ENCODE measurements at regions not wholly inside any gene's neighbourhood (a gene's known extent, or its start where the extent isn't known, plus 50 kb on each side); places are given as distances from the start of the nearest gene placed in this dataset.
"Not testable (repeated sequence)": the region's sequence is repeated elsewhere in the genome, so short reads cannot be mapped to it uniquely, and the experiment has no call there.

DNA sequence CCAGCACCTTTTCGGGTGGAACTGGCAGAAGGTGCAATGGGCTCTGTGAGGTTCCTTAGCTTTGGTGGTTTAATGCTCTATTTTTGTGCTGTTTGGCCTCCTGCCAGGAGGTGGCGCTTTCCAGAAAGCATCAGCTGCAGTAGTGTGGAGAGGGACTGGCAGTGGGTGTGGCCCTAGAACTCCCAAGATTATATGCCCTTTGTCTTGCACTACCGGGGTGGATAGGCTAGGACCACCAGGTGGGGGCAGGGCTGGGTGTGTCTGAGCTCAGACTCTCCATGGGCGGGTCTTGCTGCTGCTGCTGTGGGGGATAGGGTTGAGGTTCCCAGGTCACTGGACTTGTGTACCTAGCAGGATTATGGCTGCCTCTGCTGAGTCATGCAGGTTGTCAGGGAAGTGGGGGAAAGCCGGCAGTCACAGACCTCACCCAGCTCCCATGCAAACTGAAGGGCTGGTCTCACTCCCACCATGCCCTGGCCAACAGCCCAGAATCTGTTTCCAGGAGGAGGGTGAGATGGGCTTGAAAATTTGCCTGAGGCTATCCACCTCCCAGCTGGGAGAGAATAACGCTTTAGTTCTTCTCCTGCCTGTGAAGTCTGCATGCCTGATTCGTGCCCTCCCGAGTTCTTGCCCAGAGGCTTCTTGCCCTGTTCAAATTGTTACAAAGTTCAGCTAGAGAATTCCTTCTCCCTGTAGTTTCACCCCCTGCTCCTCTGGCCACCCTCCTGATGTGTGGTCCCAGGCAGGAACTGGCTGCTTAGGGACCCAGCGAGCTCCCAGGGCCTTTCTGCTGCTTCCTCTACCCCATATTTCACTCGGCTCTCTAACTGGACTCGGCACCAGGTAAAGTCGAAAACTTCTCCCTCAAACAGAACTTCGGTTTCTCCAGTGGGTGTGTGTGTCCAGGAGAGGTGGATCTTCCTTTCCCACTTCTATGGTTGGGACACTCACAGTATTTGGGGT lies 76.5 kb upstream of the BTG3 start:
- no peak overlapping the region for H3K4me3 ChIP-seq (ENCODE audit: insufficient read depth, low read length)
- no peak overlapping the region for H3K4me2 ChIP-seq (ENCODE audit: insufficient read depth, low read length)
- H3K9me3 ChIP-seq (ENCODE audit: low read depth, low read length): no peaks in the 10 kb centered on the region
- H4K20me1 ChIP-seq (ENCODE audit: insufficient read depth, low read length): no peaks in the 10 kb centered on the region
- H3K4me1 ChIP-seq (ENCODE audit: insufficient read depth, low read length): no peaks in the 10 kb centered on the region
- DNase-seq (ENCODE audit: insufficient read length, low spot score, missing footprints): no peak
- H3K27ac ChIP-seq (ENCODE audit: low read depth, low read length): no peak overlapping the region
- H3K27me3 ChIP-seq (ENCODE audit: insufficient read depth, low read length): no peaks in the 10 kb centered on the region
- peak overlapping the region; percentile 15 for H2AFZ ChIP-seq (ENCODE audit: low read length)
- H3K36me3 ChIP-seq (ENCODE audit: insufficient read depth, low read length): no peaks in the 10 kb centered on the region
- TF ChIP-seq, protein P1, sequence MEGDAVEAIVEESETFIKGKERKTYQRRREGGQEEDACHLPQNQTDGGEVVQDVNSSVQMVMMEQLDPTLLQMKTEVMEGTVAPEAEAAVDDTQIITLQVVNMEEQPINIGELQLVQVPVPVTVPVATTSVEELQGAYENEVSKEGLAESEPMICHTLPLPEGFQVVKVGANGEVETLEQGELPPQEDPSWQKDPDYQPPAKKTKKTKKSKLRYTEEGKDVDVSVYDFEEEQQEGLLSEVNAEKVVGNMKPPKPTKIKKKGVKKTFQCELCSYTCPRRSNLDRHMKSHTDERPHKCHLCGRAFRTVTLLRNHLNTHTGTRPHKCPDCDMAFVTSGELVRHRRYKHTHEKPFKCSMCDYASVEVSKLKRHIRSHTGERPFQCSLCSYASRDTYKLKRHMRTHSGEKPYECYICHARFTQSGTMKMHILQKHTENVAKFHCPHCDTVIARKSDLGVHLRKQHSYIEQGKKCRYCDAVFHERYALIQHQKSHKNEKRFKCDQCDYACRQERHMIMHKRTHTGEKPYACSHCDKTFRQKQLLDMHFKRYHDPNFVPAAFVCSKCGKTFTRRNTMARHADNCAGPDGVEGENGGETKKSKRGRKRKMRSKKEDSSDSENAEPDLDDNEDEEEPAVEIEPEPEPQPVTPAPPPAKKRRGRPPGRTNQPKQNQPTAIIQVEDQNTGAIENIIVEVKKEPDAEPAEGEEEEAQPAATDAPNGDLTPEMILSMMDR (IDR thresholded peaks at IDR 0.05; ENCODE audit: extremely low read depth, low read depth, low read length): no peak
- H3K79me2 ChIP-seq (ENCODE audit: insufficient read depth, low read length): no peaks in the 10 kb centered on the region

DNA sequence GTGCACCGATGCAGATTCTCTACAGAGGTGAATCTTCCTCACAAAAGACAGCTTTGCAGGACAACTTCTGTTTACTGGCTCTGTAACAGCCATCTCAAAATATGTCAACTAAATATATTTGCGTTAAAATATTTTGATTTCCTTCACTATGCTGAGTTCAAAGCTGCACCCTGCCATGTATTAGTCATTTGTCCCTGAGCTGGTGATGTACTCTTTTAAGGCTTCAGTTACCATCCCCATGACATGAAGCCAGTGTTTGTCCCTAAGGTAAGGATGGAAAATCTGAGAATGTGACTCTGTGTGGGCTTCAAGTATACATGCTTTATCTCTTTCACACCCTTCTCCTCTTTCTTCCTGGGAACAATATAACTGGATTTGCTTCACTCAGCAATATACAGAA lies 70.2 kb upstream of the BTG3 start:
- H3K9me3 ChIP-seq (ENCODE audit: low read depth, low read length): no peaks in the 10 kb centered on the region
- H2AFZ ChIP-seq (ENCODE audit: low read length): no peak overlapping the region
- H3K79me2 ChIP-seq (ENCODE audit: insufficient read depth, low read length): no peaks in the 10 kb centered on the region
- H3K27me3 ChIP-seq (ENCODE audit: insufficient read depth, low read length): no peaks in the 10 kb centered on the region
- no peak overlapping the region for H3K27ac ChIP-seq (ENCODE audit: low read depth, low read length)
- TF ChIP-seq, protein P1 (IDR thresholded peaks at IDR 0.05; ENCODE audit: extremely low read depth, low read depth, low read length): no peak
- DNase-seq (ENCODE audit: insufficient read length, low spot score, missing footprints): no peak
- H3K4me2 ChIP-seq (ENCODE audit: insufficient read depth, low read length): no peak overlapping the region
- H4K20me1 ChIP-seq (ENCODE audit: insufficient read depth, low read length): no peaks in the 10 kb centered on the region
- no peaks in the 10 kb centered on the region for H3K36me3 ChIP-seq (ENCODE audit: insufficient read depth, low read length)
- no peak overlapping the region for H3K4me3 ChIP-seq (ENCODE audit: insufficient read depth, low read length)
- H3K4me1 ChIP-seq (ENCODE audit: insufficient read depth, low read length): no peaks in the 10 kb centered on the region

DNA sequence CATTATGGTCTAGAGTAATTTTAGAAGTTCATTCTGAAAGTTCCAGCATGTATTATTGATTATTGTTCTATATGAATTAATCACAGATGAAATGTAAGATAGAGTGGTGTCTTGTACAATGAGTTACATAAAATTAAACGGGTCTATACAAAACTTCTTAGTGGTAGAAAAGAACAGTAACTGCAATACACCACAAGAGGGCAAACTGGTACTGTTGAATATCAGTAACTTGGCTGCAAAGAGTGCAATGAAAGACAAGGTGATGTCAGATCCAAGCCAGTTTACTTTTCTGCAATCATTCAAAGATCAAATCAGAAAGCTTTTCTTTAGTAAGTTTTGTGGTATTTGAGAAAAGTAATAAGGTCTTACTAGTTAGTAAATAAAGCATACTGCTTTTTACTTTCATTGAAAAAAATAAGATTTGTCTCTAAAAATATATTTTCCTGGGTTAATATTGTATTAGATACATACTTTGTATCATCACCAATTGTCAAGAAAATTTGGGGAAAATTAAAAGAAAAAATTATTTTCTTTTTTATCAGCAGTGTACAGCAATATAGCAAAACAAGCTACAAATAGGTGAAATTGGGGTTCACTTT lies 66.4 kb upstream of the BTG3 start:
- Histone ChIP-seq H3K4me2 (ENCODE audit: insufficient read depth, low read length) (no peak overlapping the region), H3K27ac (ENCODE audit: low read depth, low read length) (no peak overlapping the region), H3K36me3 (ENCODE audit: insufficient read depth, low read length) (no peaks in the 10 kb centered on the region), H3K27me3 (ENCODE audit: insufficient read depth, low read length) (no peaks in the 10 kb centered on the region), H3K4me3 (ENCODE audit: insufficient read depth, low read length) (no peak overlapping the region), H3K9me3 (ENCODE audit: low read depth, low read length) (no peaks in the 10 kb centered on the region), H3K79me2 (ENCODE audit: insufficient read depth, low read length) (no peaks in the 10 kb centered on the region), H3K4me1 (ENCODE audit: insufficient read depth, low read length) (no peaks in the 10 kb centered on the region), H2AFZ (ENCODE audit: low read length) (no peak overlapping the region), H4K20me1 (ENCODE audit: insufficient read depth, low read length) (no peaks in the 10 kb centered on the region)
- TF ChIP-seq, protein P1 (IDR thresholded peaks at IDR 0.05; ENCODE audit: extremely low read depth, low read depth, low read length): peak; percentile 78
- DNase-seq (ENCODE audit: insufficient read length, low spot score, missing footprints): peak; percentile 73

DNA sequence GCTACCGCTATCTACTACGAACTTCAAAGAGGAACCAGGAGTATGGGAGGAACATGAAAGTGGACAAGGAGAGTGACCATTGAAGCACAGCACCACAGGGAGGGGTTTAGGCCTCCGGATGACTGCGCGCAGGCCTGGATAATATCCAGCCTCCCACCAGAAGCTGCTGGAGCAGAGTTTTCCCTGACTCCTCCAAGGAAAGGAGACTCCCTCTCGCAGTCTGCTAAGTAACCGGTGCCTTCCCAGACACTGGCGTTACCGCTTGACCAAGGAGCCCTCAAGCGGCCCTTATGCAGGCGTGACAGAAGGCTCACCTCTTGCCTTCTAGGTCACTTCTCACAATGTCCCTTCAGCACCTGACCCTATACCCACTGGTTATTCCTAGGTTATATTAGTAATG lies 64.2 kb upstream of the BTG3 start:
- H4K20me1 ChIP-seq (ENCODE audit: insufficient read depth, low read length); H3K36me3 ChIP-seq (ENCODE audit: insufficient read depth, low read length); DNase-seq (ENCODE audit: insufficient read length, low spot score, missing footprints); H3K27ac ChIP-seq (ENCODE audit: low read depth, low read length); H2AFZ ChIP-seq (ENCODE audit: low read length); H3K4me1 ChIP-seq (ENCODE audit: insufficient read depth, low read length); H3K79me2 ChIP-seq (ENCODE audit: insufficient read depth, low read length); H3K9me3 ChIP-seq (ENCODE audit: low read depth, low read length); H3K4me3 ChIP-seq (ENCODE audit: insufficient read depth, low read length); H3K27me3 ChIP-seq (ENCODE audit: insufficient read depth, low read length); H3K4me2 ChIP-seq (ENCODE audit: insufficient read depth, low read length): not testable (repeated sequence)

Measured in osteoblast (primary cell).